GM12801 (cell line): ENCODE measurements at regions not wholly inside any gene's neighbourhood (a gene's known extent, or its start where the extent isn't known, plus 50 kb on each side); places are given as distances from the start of the nearest gene placed in this dataset.

ENCODE experiments used
- TF ChIP-seq, protein P1 (sequence below): IDR thresholded peaks from one replicate; pipeline ENCODE4 v1.5.1; 2011; ENCODE audit warnings: control low read depth; ENCODE audit not compliant: insufficient read length; ENCODE audit errors: extremely low read depth

- TF ChIP-seq, protein P1, sequence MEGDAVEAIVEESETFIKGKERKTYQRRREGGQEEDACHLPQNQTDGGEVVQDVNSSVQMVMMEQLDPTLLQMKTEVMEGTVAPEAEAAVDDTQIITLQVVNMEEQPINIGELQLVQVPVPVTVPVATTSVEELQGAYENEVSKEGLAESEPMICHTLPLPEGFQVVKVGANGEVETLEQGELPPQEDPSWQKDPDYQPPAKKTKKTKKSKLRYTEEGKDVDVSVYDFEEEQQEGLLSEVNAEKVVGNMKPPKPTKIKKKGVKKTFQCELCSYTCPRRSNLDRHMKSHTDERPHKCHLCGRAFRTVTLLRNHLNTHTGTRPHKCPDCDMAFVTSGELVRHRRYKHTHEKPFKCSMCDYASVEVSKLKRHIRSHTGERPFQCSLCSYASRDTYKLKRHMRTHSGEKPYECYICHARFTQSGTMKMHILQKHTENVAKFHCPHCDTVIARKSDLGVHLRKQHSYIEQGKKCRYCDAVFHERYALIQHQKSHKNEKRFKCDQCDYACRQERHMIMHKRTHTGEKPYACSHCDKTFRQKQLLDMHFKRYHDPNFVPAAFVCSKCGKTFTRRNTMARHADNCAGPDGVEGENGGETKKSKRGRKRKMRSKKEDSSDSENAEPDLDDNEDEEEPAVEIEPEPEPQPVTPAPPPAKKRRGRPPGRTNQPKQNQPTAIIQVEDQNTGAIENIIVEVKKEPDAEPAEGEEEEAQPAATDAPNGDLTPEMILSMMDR = no peak
These were observed 98.5 kb upstream of the MBIP start for GRCh38 chr14:36418937-36419336.

DNA sequence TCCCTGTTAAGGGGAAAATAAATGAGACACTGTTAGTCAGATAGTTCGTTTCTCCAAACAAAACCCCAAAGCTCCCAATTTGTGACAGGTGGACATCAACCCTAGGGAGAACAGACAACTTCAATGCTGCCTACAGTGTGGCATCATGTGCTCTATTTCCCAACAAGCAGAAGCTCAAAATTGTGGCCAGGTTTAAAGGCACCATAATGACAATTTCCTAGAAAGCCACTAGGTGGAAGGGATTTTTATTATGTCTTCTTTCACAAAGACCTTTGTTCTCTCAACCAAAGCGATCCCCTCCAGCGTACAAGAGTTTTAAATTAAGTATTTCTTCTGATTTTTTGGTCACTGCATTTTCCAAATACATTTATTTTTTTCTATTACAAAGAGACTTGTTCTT lies 88.0 kb upstream of the MBIP start:
- TF ChIP-seq, protein P1 = no peak

DNA sequence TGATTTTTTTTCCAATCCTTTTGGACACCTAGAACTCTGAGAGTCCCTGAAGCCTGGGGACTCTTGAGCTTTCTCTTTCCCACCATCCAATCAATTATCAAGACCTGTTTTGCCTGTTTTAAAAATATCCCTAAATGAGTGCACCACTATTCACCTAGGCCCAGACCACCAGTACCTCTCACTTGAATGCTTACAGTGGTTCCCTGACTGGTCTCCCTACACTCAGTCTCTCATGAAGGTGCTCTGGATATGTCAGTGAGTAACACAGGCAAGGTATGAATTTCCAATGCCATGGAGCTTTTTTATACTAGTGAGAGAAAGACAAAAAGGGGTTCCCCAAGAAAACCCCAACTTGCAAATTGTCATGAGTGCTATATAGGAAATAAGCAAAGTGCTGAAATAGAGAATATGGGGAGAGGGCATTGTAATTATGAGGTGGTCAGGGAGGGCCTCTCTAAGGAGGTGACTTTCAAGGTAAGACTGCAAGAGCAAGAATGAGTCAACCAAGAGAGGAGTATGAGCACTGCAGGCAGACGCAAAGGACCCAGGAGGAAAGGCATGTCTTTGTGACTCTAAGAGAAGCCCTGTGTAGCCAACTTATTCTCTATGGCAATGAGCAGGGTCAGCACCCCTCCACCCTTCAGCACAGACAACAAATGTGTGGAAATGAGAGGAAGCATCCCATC lies 85.3 kb upstream of the MBIP start:
- TF ChIP-seq, protein P1 = no peak

DNA sequence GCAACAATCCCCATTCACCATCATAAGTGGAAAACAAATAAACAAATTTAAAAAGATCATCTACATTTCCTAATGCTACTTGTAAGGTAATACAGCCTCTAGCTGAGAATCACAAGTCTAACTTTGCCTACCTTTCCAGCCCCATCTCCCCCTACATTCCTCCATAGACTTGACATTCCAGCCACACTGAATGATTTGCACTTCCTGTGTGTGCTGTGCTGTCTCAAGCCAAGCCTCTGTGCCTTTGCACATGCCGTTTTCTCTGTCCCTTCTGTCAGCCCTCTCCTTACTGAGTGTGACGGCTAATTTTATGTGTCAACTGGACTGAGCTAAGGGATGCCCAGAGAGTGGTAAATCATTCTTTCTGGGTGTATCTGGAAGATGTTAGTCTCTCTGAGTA lies 82.4 kb upstream of the MBIP start:
- TF ChIP-seq, protein P1 = no peak

DNA sequence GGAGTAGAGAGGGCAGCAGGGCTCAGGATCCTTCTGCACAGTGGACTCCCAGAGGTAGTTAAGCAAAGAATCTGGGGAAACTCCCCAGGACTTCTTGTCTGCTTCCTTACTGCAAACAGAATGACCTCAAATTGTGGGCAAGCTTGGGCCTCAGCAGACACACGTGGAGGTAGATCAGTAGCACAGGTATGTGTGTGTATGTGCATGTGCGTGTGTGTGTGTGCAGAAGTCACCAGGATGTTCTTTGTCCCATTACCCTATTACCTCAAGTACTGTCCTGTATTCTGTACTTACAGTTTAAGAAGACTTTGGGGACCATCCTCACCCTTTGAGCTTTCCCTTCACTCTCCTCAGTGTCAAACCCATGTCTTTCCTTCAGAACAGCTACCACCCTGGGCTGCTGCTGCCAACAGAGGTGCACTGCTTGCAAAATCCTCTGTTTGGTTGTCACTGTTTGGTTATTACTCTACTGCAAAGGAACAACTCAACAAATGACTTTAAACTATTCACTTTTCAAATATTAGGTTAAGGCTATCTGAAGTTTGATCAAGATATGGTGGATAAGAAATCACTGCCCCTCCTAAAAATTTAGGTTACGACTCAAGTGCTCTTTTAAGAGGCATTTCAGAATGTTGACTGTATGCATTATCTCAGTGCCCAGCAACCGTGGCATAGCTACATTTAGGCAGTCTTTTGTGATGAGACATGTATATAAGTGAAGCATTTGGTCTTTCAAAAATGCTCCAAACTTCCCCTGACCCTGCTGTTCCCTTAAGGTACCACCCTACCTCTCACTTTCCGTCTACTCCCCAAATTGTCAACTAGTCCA lies 78.2 kb upstream of the MBIP start:
- TF ChIP-seq, protein P1 = no peak

DNA sequence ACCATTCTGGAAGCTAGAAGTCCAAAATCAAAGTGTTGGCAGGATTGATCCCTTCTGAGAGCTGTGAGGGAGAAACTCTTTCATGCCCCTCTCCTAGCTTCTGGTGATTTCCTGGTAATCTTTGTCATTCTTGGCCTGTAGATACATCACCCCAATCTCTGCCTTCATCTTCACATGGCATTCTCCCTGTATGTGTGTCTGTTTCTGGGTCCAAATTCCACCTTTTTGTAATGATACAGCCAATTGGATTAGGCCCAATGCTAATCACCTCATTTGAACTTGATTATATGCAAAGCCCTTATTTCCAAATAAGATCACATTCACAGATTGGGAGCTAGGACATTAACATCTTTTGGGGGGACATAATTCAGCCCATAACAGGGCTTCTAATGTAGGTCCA lies 76.9 kb upstream of the MBIP start:
- TF ChIP-seq, protein P1 = no peak

- TF ChIP-seq, protein P1 = no peak
These were observed 76.4 kb upstream of the MBIP start for GRCh38 chr14:36396798-36397197.
